ENCODE measurements at regions not wholly inside any gene's neighbourhood (a gene's known extent, or its start where the extent isn't known, plus 50 kb on each side); places are given as distances from the start of the nearest gene placed in this dataset.
"Not testable (repeated sequence)": the region's sequence is repeated elsewhere in the genome, so short reads cannot be mapped to it uniquely, and the experiment has no call there.

GRCh38 chr1:199626228-199626627 is 401.3 kb upstream of the NR5A2 start:
- not testable (repeated sequence) for DNase-seq

GRCh38 chr1:199629624-199630023 is 397.9 kb upstream of the NR5A2 start:
- no peak for DNase-seq

- no peak for DNase-seq
Measured at GRCh38 chr1:199639453-199639852, 388.1 kb upstream of the NR5A2 start.

- no peak for DNase-seq
Measured at GRCh38 chr1:199641531-199641930, 386.0 kb upstream of the NR5A2 start.

DNA sequence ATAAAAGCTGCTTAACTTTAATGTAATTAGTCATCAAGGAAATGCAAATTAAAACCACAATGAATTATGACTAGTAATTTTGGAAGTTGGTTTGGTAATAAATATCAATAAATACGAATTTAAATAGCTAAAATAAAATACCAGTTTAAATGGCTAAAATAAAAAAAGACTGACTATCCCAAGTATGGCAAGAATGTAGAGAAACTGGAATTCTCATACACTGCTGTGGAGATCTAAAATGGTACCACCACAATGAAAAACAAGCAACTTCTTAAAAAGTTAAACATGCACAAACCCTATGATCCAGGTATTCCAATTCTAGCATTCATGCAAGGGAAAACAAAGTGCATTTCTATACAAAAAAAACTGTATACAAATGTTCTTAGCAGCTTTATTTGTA is 382.6 kb upstream of the NR5A2 start:
- DNase-seq, result no peak

DNA sequence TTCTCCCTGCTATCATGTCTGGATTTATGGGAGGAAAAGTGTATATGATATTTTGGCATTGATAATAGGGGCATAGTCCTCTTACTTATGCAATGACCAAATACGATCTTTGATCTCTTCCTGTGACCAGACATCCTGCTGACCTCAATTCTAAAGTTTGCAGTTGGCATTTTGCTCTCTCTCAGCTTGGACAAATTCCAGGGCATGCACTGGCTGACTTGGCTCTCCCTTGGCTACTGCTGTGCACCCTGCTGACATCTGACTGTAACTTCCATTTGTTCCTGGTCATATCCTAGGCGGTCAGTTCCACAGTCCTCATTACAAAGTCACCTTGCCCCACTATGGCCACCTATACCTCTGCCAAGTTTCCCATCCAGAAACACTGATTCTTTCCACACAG is 380.7 kb upstream of the NR5A2 start:
- DNase-seq, result no peak

GRCh38 chr1:199657449-199657848 is 370.1 kb upstream of the NR5A2 start:
- no peak for DNase-seq

- DNase-seq, result no peak
Measured at GRCh38 chr1:199660071-199660470, 367.4 kb upstream of the NR5A2 start.

DNA sequence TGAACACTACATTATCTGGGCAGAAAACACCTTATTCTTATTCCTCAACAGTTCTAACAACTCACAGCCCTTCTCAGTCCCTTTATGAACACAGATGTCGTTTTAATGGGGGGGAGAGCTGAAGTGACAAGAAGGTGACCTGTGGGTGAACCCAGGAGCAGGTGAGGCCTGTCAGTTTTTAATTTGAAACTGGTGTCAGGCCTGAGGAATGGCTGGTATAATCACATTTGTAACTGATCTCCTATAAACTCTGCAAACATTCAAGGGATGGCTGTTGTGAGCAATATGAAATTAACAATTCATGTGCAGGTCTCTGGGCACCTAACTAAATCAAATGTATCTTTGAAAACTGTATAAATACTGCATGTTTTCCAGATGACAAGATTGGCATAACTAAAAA is 362.1 kb upstream of the NR5A2 start:
- no peak for DNase-seq

GRCh38 chr1:199667089-199667488 is 360.4 kb upstream of the NR5A2 start:
- no peak for DNase-seq

DNA sequence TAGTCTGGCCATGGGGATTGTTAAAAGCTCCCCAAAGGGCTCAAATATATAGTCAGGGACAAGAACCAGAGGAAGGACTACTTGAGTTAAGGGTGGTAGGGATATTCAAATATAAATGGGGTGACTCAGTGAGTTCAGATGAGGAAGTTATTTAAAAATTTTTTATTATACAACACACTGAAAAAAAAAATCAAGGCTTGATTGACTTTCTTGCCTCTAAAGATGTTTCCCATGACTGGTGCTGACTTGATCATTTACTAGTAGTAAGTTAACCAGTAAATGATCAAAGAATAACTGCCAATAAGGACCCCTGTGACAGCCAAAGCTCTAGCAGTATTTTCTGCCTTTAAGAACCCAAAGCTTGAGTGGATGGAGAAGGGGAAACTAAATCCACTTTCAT is 357.6 kb upstream of the NR5A2 start:
- DNase-seq, result no peak

- DNase-seq, result no peak
Measured at GRCh38 chr1:199671684-199672083, 355.8 kb upstream of the NR5A2 start.

- no peak for DNase-seq
Measured at GRCh38 chr1:199675937-199676336, 351.6 kb upstream of the NR5A2 start.

- DNase-seq, result no peak
Measured at GRCh38 chr1:199678771-199679170, 348.7 kb upstream of the NR5A2 start.

DNA sequence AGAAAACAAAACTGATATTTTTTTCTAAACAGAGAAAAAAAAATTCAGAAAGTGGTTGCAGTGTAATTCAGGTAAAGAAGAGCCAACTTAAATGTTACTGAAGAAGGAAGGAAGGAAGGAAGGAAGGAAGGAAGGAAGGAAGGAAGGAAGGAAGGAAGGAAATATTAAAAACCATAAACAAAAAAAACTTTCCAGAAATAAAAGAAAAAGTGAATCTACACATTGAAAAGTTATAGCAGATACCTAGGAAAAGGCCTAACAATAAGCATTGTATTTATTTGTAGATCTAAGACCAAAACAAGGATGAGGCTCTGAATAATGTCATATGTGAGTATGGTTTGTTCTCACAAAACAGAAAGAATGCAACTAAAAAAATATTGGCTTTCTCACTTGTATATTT is 345.4 kb upstream of the NR5A2 start:
- DNase-seq, result no peak

GRCh38 chr1:199684686-199685273 is 342.7 kb upstream of the NR5A2 start:
- peak; percentile 51 for DNase-seq

GRCh38 chr1:199685369-199685768 is 342.1 kb upstream of the NR5A2 start:
- DNase-seq, result no peak

- no peak for DNase-seq
Measured at GRCh38 chr1:199687321-199687720, 340.2 kb upstream of the NR5A2 start.

DNA sequence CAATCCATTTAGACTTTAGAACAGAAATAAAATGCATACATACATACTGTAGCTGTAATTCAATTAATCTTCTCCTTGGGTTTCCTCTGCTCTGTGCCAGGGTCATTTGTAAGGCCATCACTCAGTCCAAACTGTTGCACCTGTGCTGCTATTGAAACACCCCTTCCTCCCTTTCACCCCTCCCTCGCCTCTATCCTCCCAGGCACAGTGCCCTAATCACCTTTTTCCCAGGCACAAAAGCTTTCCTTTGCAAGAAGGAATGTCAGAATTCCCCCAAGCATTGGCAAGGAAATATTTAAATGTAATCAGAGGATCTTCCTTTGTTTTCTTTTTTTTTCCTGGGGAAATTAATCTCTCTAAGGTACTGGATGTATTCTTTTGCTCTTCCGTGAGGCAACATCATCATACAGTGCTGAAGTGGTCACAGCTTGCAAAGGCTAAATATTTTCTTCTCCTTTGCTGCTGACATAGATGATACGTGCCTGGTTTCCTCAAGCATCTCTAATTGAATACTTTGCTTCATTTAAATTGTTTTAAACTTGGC is 339.3 kb upstream of the NR5A2 start:
- DNase-seq, result no peak

GRCh38 chr1:199688774-199689173 is 338.7 kb upstream of the NR5A2 start:
- no peak for DNase-seq

- DNase-seq, result no peak
Measured at GRCh38 chr1:199690496-199690895, 337.0 kb upstream of the NR5A2 start.

- DNase-seq, result peak; percentile 37
Measured at GRCh38 chr1:199691540-199691939, 336.0 kb upstream of the NR5A2 start.

GRCh38 chr1:199693724-199694123 is 333.8 kb upstream of the NR5A2 start:
- no peak for DNase-seq

GRCh38 chr1:199696225-199696624 is 331.3 kb upstream of the NR5A2 start:
- no peak for DNase-seq
